HepG2 (cell line): ENCODE measurements at regions not wholly inside any gene's neighbourhood (a gene's known extent, or its start where the extent isn't known, plus 50 kb on each side); places are given as distances from the start of the nearest gene placed in this dataset.
"Not testable (repeated sequence)": the region's sequence is repeated elsewhere in the genome, so short reads cannot be mapped to it uniquely, and the experiment has no call there.

Source experiments
- ATAC-seq: fragments of 200-7000 bp; cut with Tn5 transposase; 3 replicates; pipeline ENCODE4 v1.9.1; 2020; ENCODE audit warnings: mild to moderate bottlenecking, moderate library complexity
- BruUV-seq: library from RNA; stranded (reverse); fragments of 400-500 nt; replicated peaks from 2 replicates; lab custom pipeline; 2021; lab: Mats Ljungman, UMichigan
- CTCF ChIA-PET: fragments of 300-600 bp; formaldehyde crosslinking; extraction: SDS; loops from one replicate; lab custom pipeline; 2021; ENCODE audit warnings: low total read pairs, inconsistent platforms, low intra/inter-chr PET ratio; lab: Yijun Ruan, JAX
- POLR2A ChIA-PET: fragments of 350-600 bp; sonication (Branson Sonifier 250); formaldehyde crosslinking; loops from one replicate; lab custom pipeline; 2020; ENCODE audit warnings: antibody characterized with exemption, inconsistent platforms; lab: Yijun Ruan, JAX
- DNase-seq: peaks from one replicate; pipeline ENCODE4 v3.0.0-alpha.2; 2015; ENCODE audit warnings: low spot score
- FAIRE-seq: peaks from 3 replicates; lab custom pipeline; 2011; peaks lifted over from hg19 to GRCh38; lab: Jason Lieb, UNC
- H2AFZ ChIP-seq: one replicate; pipeline ENCODE4 v1.6.1; 2011; ENCODE audit warnings: low read length, inconsistent platforms
- H3K27ac ChIP-seq: fragments of 300-600 bp; 3 replicates; pipeline ENCODE4 v1.8.0; 2011; ENCODE audit warnings: mixed run types, mild to moderate bottlenecking, mixed read lengths, low read length, inconsistent platforms; ENCODE audit not compliant: insufficient read depth; ENCODE audit errors: extremely low read length
- H3K27me3 ChIP-seq, 2 experiments: fragments of 200-600 bp in 1 of 2; 2 replicates in 1 of 2; 3 replicates in 1 of 2; pipeline versions ENCODE4 v1.6.0 to v1.8.0; 2011; ENCODE audit warnings: low read length in 2 of 2, mild to moderate bottlenecking in 2 of 2, moderate library complexity in 2 of 2, inconsistent platforms in 1 of 2; ENCODE audit not compliant: insufficient read depth in 2 of 2, control insufficient read depth in 1 of 2
- H3K36me3 ChIP-seq, 2 experiments: fragments of 200-600 bp in 1 of 2; replicated peaks in 1 of 2; 2 replicates in 1 of 2; 3 replicates in 1 of 2; pipeline versions ENCODE4 v1.5.1 to v1.8.0; 2011; ENCODE audit warnings: low read length in 2 of 2, inconsistent platforms in 1 of 2; ENCODE audit not compliant: insufficient read depth in 2 of 2, control insufficient read depth in 1 of 2
- H3K4me1 ChIP-seq: 2 replicates; pipeline ENCODE4 v1.5.1; 2012; ENCODE audit warnings: low read length, inconsistent platforms; ENCODE audit not compliant: insufficient read depth
- H3K4me2 ChIP-seq: 2 replicates; pipeline ENCODE4 v1.6.0; 2011; ENCODE audit warnings: low read depth, low read length, inconsistent platforms
- H3K4me3 ChIP-seq, 3 experiments: fragments of 200-600 bp in 1 of 3; sonication (generic), shearing (Covaris generic) in 1 of 3; replicated peaks in 1 of 3; 2 replicates each; pipeline ENCODE4 v1.5.1; 2011 to 2016; ENCODE audit warnings: low read length in 3 of 3, inconsistent platforms in 2 of 3, low read depth in 2 of 3, mild to moderate bottlenecking in 2 of 3, control low read depth in 1 of 3, mixed read lengths in 1 of 3; ENCODE audit not compliant: insufficient read depth in 1 of 3
- H3K79me2 ChIP-seq: one replicate; pipeline ENCODE4 v1.6.1; 2011; ENCODE audit warnings: low read length, inconsistent platforms; ENCODE audit not compliant: insufficient read depth
- H3K9ac ChIP-seq: 2 replicates; pipeline ENCODE4 v1.6.0; 2011; ENCODE audit warnings: mild to moderate bottlenecking, low read depth, low read length, inconsistent platforms; ENCODE audit not compliant: insufficient read depth
- H3K9me3 ChIP-seq: 2 replicates; pipeline ENCODE4 v1.5.1; 2012; ENCODE audit warnings: mild to moderate bottlenecking, low read length
- H4K20me1 ChIP-seq: 2 replicates; pipeline ENCODE4 v1.6.0; 2011; ENCODE audit warnings: inconsistent platforms, mild to moderate bottlenecking, low read length, moderate library complexity; ENCODE audit not compliant: insufficient read depth
- ARID3A ChIP-seq: IDR thresholded peaks from 2 replicates; pipeline ENCODE4 v1.6.1; 2012; ENCODE audit warnings: low read depth, low read length, improper control_type of control experiment
- BATF2 ChIP-seq: sonication (generic); formaldehyde crosslinking; IDR thresholded peaks from 2 replicates; pipeline ENCODE4 v1.8.0; 2022; ENCODE audit warnings: mild to moderate bottlenecking, missing genetic modification reagents, moderate library complexity
- KMT2A ChIP-seq: sonication (generic); formaldehyde crosslinking; IDR thresholded peaks from 2 replicates; pipeline ENCODE4 v1.4.0; 2020; ENCODE audit warnings: missing genetic modification reagents
- SIX1 ChIP-seq: sonication (generic); formaldehyde crosslinking; IDR thresholded peaks from 2 replicates; pipeline ENCODE4 v1.4.0; 2020; ENCODE audit warnings: missing genetic modification reagents, borderline replicate concordance
- ZKSCAN1 ChIP-seq: fragments of 150-350 bp; IDR thresholded peaks from 2 replicates; pipeline ENCODE4 v1.6.1; 2014; ENCODE audit warnings: low read length
- ZNF292 ChIP-seq: sonication (generic); formaldehyde crosslinking; IDR thresholded peaks from 2 replicates; pipeline ENCODE4 v1.8.1; 2022; ENCODE audit warnings: mild to moderate bottlenecking, low read depth, missing genetic modification reagents, borderline replicate concordance
- ZNF572 ChIP-seq: sonication (generic); formaldehyde crosslinking; IDR thresholded peaks from 2 replicates; pipeline ENCODE4 v1.5.1; 2020; ENCODE audit warnings: mild to moderate bottlenecking, missing genetic modification reagents
- ZNF672 ChIP-seq: sonication (generic); formaldehyde crosslinking; IDR thresholded peaks from 2 replicates; pipeline ENCODE4 v1.8.1; 2022; ENCODE audit warnings: missing genetic modification reagents
- ZNF788 ChIP-seq: sonication (generic); formaldehyde crosslinking; IDR thresholded peaks from 2 replicates; pipeline ENCODE4 v1.5.0; 2020; ENCODE audit warnings: mild to moderate bottlenecking, missing genetic modification reagents, borderline replicate concordance
- WGBS: methylation state at CpG from one replicate; pipeline ENCODE4 v1.1.6; 2017; ENCODE audit warnings: low lambda C conversion rate; 5-methylcytosine and 5-hydroxymethylcytosine counted together
- in situ Hi-C: cut with HindIII; loops from 2 replicates; pipeline ENCODE4 v1.10.0; 2017; ENCODE audit warnings: low pct_unique_long_range_greater_than_20kb; ENCODE audit not compliant: extremely low pct_ligation_motif_present
- intact Hi-C: fragments of 100-400 bp; cut with micrococcal nuclease; formaldehyde crosslinking; loops from one replicate; pipeline ENCODE4 v1.10.0; 2022; ENCODE audit not compliant: unreplicated experiment

- TF ChIP-seq ZKSCAN1 = no peak
- TF ChIP-seq ZNF572 (CRISPR knock-in tag) = no peak
- TF ChIP-seq ZNF292 (CRISPR knock-in tag) = no peak
- TF ChIP-seq ZNF672 = no peak
- TF ChIP-seq BATF2 = no peak
- no peak for TF ChIP-seq KMT2A (CRISPR knock-in tag)
- no peak for TF ChIP-seq ZNF788 (CRISPR knock-in tag)
- no peak for TF ChIP-seq ARID3A
- no peak for TF ChIP-seq SIX1 (CRISPR knock-in tag)
- TF ChIP-seq, all 625 proteins: peak for 0
These were observed 67.5 kb upstream of the SAMSN1 start (continued) for GRCh38 chr21:14613486-14614224.

- H3K4me2 ChIP-seq, POLR2A ChIA-PET, intact Hi-C loops, H3K79me2 ChIP-seq, H4K20me1 ChIP-seq, in situ Hi-C loops, BruUV-seq, H3K4me3 ChIP-seq, H3K36me3 ChIP-seq, FAIRE-seq, ATAC-seq, H3K27ac ChIP-seq, H2AFZ ChIP-seq, H3K9ac ChIP-seq, H3K27me3 ChIP-seq, H3K4me1 ChIP-seq, H3K9me3 ChIP-seq, DNase-seq, CTCF ChIA-PET: not testable (repeated sequence)
- 12% methylated on average over 5 of the region's 6 CpGs for WGBS
These were observed 64.0 kb upstream of the SAMSN1 start for GRCh38 chr21:14610119-14610518.
